Kidney (tissue), 13 donors: ENCODE measurements at regions not wholly inside any gene's neighbourhood (a gene's known extent, or its start where the extent isn't known, plus 50 kb on each side); places are given as distances from the start of the nearest gene placed in this dataset.

ENCODE experiments used
- DNase-seq, 5 donors: peaks; one replicate each; pipeline ENCODE4 v3.0.0-alpha.2; 2013 to 2020
- FAIRE-seq: peaks from 2 replicates; lab custom pipeline; 2012; peaks lifted over from hg19 to GRCh38; lab: Jason Lieb, UNC
- H3K27ac ChIP-seq, 2 donors: one replicate each; pipeline ENCODE4 v1.7.0; 2013; ENCODE audit warnings: low read depth in 2 of 2, low read length in 2 of 2, inconsistent platforms in 1 of 2
- H3K27me3 ChIP-seq: one replicate; pipeline ENCODE4 v1.7.1; 2013; ENCODE audit warnings: low read length, inconsistent platforms; ENCODE audit not compliant: control insufficient read depth, insufficient read depth
- H3K36me3 ChIP-seq, 3 donors: one replicate each; pipeline versions ENCODE4 v1.7.0 to v1.7.1; 2013; ENCODE audit warnings: low read length in 3 of 3, control low read depth in 1 of 3, inconsistent platforms in 1 of 3; ENCODE audit not compliant: insufficient read depth in 3 of 3, control insufficient read depth in 2 of 3
- H3K4me1 ChIP-seq, 3 donors: one replicate each; pipeline versions ENCODE4 v1.7.0 to v1.7.1; 2013; ENCODE audit warnings: low read length in 3 of 3, inconsistent platforms in 1 of 3, low read depth in 1 of 3; ENCODE audit not compliant: control insufficient read depth in 2 of 3, insufficient read depth in 2 of 3
- H3K4me3 ChIP-seq, 3 donors: one replicate each; pipeline versions ENCODE4 v1.7.0 to v1.8.1; 2013; ENCODE audit warnings: low read length in 3 of 3, control low read depth in 1 of 3, inconsistent platforms in 1 of 3
- H3K9ac ChIP-seq, 3 donors: one replicate each; pipeline versions ENCODE4 v1.7.0 to v1.7.1; 2013; ENCODE audit warnings: low read length in 3 of 3, control low read depth in 1 of 3, inconsistent platforms in 1 of 3
- H3K9me3 ChIP-seq, 3 donors: one replicate each; pipeline versions ENCODE4 v1.7.0 to v1.7.1; 2013; ENCODE audit warnings: low read length in 3 of 3, control low read depth in 1 of 3, inconsistent platforms in 1 of 3; ENCODE audit not compliant: control insufficient read depth in 2 of 3, insufficient read depth in 1 of 3
- intact Hi-C: fragments of 100-400 bp; cut with DNase I; formaldehyde crosslinking; loops from one replicate; pipeline ENCODE4 v1.11.1; 2022
- TF ChIP-seq, protein P1 (sequence below): IDR thresholded peaks from 3 replicates; pipeline ENCODE4 v1.5.1; 2012; ENCODE audit warnings: mild to moderate bottlenecking, moderate library complexity, borderline replicate concordance; ENCODE audit not compliant: insufficient read depth; ENCODE audit errors: extremely low read depth
- donor health status: control.
- donor health status: control.
- donor health status: control.
- donor health status: control.
- donor health status: control.
- donor health status: DM: yes; HTN: yes; CAD: no.
- donor health status: Normal renal cell carcinoma (clear cell type).

DNA sequence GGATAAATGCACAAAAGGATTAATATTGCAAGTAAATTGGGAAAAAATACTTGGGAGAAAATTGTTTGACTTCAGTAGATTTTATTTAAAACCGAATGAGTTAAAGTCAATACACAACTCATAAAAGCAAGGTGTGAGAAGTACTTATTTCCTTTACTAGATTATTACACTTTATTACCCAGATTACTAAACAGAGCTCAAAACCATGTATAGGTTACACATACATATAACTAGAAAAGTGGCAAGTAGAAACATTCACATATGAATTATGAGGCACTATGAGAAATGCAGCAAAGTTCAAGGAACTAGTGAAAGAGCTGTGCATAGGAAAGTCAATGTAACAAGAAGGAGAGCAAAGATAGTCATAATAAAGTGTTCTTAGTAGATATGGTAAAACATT, 113.0 kb downstream of the CXXC4 start:
- DNase-seq (no peak), FAIRE-seq (no peak)
- H3K9me3 ChIP-seq = no peaks in the 10 kb centered on the region
- H3K36me3 ChIP-seq = no peaks in the 10 kb centered on the region
- H3K4me3 ChIP-seq = no peak overlapping the region
- no peaks in the 10 kb centered on the region for H3K4me1 ChIP-seq
- TF ChIP-seq, protein P1, sequence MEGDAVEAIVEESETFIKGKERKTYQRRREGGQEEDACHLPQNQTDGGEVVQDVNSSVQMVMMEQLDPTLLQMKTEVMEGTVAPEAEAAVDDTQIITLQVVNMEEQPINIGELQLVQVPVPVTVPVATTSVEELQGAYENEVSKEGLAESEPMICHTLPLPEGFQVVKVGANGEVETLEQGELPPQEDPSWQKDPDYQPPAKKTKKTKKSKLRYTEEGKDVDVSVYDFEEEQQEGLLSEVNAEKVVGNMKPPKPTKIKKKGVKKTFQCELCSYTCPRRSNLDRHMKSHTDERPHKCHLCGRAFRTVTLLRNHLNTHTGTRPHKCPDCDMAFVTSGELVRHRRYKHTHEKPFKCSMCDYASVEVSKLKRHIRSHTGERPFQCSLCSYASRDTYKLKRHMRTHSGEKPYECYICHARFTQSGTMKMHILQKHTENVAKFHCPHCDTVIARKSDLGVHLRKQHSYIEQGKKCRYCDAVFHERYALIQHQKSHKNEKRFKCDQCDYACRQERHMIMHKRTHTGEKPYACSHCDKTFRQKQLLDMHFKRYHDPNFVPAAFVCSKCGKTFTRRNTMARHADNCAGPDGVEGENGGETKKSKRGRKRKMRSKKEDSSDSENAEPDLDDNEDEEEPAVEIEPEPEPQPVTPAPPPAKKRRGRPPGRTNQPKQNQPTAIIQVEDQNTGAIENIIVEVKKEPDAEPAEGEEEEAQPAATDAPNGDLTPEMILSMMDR = no peak
- no peaks in the 10 kb centered on the region for H3K27me3 ChIP-seq
- no peak overlapping the region for H3K27ac ChIP-seq
- H3K9ac ChIP-seq = no peak overlapping the region
- intact Hi-C loops = no loop called here

DNA sequence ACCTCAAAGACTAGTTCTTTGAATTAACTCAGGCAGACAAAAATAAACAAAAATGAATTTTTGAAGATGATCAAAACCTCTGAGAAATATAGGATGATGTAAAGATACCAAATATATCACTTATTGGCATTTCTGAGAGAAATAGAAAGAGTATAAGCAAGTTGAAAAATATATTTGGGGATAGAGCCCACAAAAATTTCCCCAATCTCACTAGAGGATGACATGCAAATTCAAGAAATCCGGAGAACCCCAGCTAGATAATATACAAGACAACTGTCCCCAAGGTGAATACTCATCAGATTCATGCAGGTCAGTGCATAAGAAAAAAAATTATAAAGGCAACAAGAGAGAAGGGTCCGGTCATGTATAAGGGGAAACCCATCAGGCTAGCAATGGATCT, 129.1 kb downstream of the CXXC4 start:
- Histone ChIP-seq H3K4me3 (no peak overlapping the region), H3K9me3 (no peaks in the 10 kb centered on the region), H3K27me3 (no peaks in the 10 kb centered on the region), H3K9ac (no peak overlapping the region), H3K36me3 (no peaks in the 10 kb centered on the region), H3K27ac (no peak overlapping the region), H3K4me1 (no peaks in the 10 kb centered on the region)
- no peak for FAIRE-seq
- TF ChIP-seq, protein P1 = no peak
- intact Hi-C loops = no loop called here
- DNase-seq = no peak

DNA sequence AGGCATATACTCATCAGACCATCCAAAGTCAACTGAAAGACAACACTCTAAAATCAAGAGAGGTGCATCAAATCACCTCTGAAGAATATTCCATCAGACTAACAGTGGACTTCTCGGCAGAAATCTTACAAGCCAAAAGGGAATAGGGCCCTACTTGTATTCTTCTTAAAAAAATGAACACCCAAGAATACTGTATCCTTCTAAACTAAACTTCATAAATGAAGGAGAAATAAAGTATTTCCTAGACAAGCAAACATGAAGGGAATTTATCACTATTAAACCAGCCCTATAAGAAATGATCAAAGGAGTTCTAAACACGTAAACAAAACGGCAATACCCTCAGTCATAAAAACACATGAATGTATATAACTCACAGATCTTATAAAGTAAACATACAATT, 141.2 kb downstream of the CXXC4 start:
- TF ChIP-seq, protein P1 = no peak
- intact Hi-C loops = no loop called here
- DNase-seq (no peak), FAIRE-seq (peak; percentile 52)
- H3K4me3 ChIP-seq = no peak overlapping the region
- H3K27me3 ChIP-seq = no peaks in the 10 kb centered on the region
- H3K27ac ChIP-seq = no peak overlapping the region
- H3K4me1 ChIP-seq = no peaks in the 10 kb centered on the region
- no peak overlapping the region for H3K9ac ChIP-seq
- no peaks in the 10 kb centered on the region for H3K36me3 ChIP-seq
- H3K9me3 ChIP-seq = peaks cover 0 to 4% (median 4%) of the 10 kb centered on the region in 3 donors

DNA sequence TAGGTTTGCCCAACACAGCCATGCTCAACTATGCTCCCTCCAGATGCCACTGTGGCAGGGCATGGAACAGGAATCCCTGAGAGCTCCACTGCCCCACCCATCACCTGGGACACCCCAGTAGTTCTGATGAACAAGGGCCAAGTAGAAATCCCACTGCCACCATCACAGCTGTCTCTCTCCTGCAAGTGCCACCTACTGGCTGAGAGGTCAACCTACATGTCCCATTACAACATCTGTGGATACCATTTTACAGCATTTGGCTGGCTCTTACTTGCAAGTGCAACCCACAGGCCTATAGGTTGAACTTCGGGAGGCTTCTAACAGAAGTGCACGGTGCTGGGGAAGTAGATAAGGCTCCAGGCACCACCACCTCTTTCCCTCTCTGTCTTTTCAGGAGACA, 142.5 kb downstream of the CXXC4 start:
- intact Hi-C loops = no loop called here
- no peak overlapping the region for H3K27ac ChIP-seq
- TF ChIP-seq, protein P1 = no peak
- H3K4me3 ChIP-seq = no peak overlapping the region
- H3K27me3 ChIP-seq = no peaks in the 10 kb centered on the region
- H3K36me3 ChIP-seq = no peaks in the 10 kb centered on the region
- FAIRE-seq (no peak), DNase-seq (no peak)
- no peak overlapping the region for H3K9ac ChIP-seq
- H3K4me1 ChIP-seq = no peaks in the 10 kb centered on the region
- peaks cover 0 to 4% (median 4%) of the 10 kb centered on the region in 3 donors for H3K9me3 ChIP-seq
